ENCODE measurements at regions not wholly inside any gene's neighbourhood (a gene's known extent, or its start where the extent isn't known, plus 50 kb on each side); places are given as distances from the start of the nearest gene placed in this dataset.
"Not testable (repeated sequence)": the region's sequence is repeated elsewhere in the genome, so short reads cannot be mapped to it uniquely, and the experiment has no call there.

DNA sequence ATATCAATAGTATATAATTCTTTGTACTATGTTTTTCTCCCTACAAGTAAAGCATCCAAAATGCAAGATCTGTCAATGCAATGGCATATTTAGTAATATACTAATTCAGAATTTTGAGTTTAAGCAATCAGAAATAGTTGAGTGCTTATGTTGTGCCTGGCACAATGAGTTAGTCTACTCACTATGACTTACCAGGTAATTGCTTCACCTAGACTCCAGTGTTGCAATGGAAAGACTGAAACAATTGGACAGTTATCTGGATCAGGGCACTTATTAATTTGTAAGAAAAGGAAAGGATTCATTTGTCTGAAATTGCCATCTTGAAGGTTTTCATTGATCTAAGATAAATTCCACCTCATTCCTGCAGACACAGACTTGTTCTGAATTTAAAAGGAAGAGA lies 97.6 kb upstream of the TCF4 start:
- H3K9me3 ChIP-seq (ENCODE audit: control insufficient read depth, insufficient read depth, low read length), result no peaks in the 10 kb centered on the region
- H3K36me3 ChIP-seq (ENCODE audit: control insufficient read depth, insufficient read depth, low read length), result no peaks in the 10 kb centered on the region
- no peak overlapping the region for H3K4me3 ChIP-seq (ENCODE audit: low read depth, low read length)

DNA sequence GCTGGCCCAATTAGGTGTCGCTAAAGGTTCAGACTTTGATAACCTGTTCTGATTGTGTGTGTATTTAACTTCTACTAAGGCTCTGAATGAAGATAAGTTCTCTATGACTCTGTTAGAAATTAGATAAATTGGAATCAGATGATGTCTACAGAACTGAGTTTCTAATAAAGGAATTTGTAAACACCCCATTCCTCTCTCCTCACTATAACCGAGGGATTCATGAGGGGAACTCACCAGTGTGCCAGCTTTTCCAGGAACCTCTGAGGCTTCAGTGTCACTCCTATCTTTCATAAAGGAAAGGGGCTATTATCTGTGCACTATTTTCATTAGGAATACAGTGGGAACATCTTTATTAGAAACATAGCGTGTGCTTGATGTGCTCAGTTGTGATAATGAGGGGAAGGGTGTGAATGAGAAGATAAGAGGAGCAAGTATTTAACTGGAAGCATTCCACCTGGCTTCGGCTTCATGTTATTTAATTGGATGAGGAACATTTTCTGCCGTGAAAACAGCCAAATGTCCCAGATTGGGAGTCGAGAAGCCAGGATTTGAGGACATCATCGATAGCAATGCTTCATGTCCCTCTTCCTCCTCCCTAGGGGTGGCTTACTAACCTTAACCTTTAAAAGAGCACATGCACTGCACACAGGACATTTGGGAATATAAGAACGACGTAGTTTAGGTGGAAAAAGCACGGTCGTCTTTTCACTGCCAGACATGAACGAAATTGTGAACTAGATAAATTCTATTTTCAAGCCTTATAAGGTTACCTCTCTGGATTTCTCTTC lies 84.8 kb upstream of the TCF4 start:
- no peaks in the 10 kb centered on the region for H3K27me3 ChIP-seq (ENCODE audit: control insufficient read depth, insufficient read depth, low read length)
- no peaks in the 10 kb centered on the region for H3K36me3 ChIP-seq (ENCODE audit: control insufficient read depth, insufficient read depth, low read length)
- H3K4me1 ChIP-seq (ENCODE audit: control insufficient read depth, insufficient read depth, low read length), result no peaks in the 10 kb centered on the region
- H3K9ac ChIP-seq (ENCODE audit: low read depth, low read length), result no peak overlapping the region
- H3K9me3 ChIP-seq (ENCODE audit: control insufficient read depth, insufficient read depth, low read length), result no peaks in the 10 kb centered on the region
- H3K4me3 ChIP-seq (ENCODE audit: low read depth, low read length), result no peak overlapping the region

More for the DNA sequence above, 97.6 kb upstream of the TCF4 start:
- Histone ChIP-seq H3K9ac (ENCODE audit: low read depth, low read length) (no peak overlapping the region), H3K27me3 (ENCODE audit: control insufficient read depth, insufficient read depth, low read length) (no peaks in the 10 kb centered on the region), H3K4me1 (ENCODE audit: control insufficient read depth, insufficient read depth, low read length) (no peaks in the 10 kb centered on the region)

DNA sequence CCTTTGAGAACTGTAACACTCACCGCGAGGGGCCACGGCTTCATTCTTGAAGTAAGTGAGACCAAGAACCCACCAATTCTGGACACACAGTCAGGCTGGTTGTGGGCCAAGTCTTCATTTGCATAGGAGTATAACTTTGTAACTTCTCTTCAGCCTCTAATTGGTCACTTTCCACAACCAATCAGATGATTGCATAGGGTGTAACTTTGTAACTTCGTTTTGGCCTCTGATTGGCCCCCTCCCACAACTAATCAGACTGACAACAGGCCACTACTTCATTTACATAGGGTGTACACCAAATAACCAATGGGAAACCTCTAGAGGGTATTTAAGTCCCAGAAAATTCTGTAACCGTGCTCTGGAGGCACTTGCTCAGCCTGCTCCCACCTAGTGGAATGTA lies 77.5 kb upstream of the TCF4 start:
- no peaks in the 10 kb centered on the region for H3K27me3 ChIP-seq (ENCODE audit: control insufficient read depth, insufficient read depth, low read length)
- H3K9me3 ChIP-seq (ENCODE audit: control insufficient read depth, insufficient read depth, low read length), result no peaks in the 10 kb centered on the region
- no peak overlapping the region for H3K4me3 ChIP-seq (ENCODE audit: low read depth, low read length)
- no peaks in the 10 kb centered on the region for H3K36me3 ChIP-seq (ENCODE audit: control insufficient read depth, insufficient read depth, low read length)
- no peak overlapping the region for H3K9ac ChIP-seq (ENCODE audit: low read depth, low read length)
- no peaks in the 10 kb centered on the region for H3K4me1 ChIP-seq (ENCODE audit: control insufficient read depth, insufficient read depth, low read length)

DNA sequence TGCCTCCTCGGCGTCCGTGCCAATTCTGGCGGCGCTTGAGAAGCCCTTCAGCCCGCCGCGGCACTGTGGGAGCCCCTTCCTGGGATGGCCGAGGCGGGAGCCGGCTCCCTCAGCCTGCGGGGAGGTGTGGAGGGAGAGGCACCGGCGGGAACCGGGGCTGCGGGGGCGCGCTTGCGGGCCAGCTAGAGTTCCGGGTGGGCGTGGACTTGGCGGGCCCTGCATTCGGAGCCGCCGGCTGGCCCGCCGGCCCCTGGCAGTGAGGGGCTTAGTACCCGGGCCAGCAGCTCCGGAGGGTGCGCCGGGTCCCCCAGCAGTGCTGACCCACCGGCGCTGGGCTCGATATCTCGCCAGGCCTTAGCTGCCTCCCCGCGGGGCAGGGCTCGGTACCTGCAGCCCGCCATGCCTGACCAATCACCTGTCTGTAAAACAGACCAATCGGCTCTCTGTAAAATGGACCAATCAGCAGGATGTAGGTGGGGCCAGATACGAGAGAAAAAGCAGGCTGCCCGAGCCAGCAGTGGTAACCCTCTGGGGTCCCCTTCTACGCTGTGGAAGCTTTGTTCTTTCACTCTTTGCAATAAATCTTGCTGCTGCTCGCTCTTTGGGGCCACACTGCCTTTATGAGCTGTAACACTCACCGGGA lies 76.9 kb upstream of the TCF4 start:
- not testable (repeated sequence) for H3K36me3 ChIP-seq (ENCODE audit: control insufficient read depth, insufficient read depth, low read length); H3K4me3 ChIP-seq (ENCODE audit: low read depth, low read length); H3K27me3 ChIP-seq (ENCODE audit: control insufficient read depth, insufficient read depth, low read length); H3K9me3 ChIP-seq (ENCODE audit: control insufficient read depth, insufficient read depth, low read length); H3K9ac ChIP-seq (ENCODE audit: low read depth, low read length); H3K4me1 ChIP-seq (ENCODE audit: control insufficient read depth, insufficient read depth, low read length)

DNA sequence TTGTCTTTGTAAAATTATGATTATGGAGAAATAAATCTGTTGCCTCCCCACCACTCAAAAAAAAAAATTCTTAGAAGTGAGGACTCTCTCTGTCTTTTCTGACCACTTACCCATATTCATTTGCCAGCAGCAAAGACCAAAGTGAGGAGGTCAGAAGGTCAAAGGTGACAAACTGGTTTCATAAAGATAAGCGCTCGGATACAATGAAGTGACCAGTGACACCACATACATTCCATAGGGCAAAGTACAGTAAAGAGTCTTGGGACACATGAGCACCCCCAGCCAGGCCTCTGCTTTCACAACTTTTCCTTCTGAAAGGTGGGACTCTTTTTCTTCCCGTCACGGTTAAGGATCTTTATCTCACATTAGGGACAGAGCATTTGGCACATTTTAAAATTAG lies 75.9 kb upstream of the TCF4 start:
- H3K9ac ChIP-seq (ENCODE audit: low read depth, low read length), result no peak overlapping the region
- H3K36me3 ChIP-seq (ENCODE audit: control insufficient read depth, insufficient read depth, low read length), result no peaks in the 10 kb centered on the region
- no peak overlapping the region for H3K4me3 ChIP-seq (ENCODE audit: low read depth, low read length)
- H3K9me3 ChIP-seq (ENCODE audit: control insufficient read depth, insufficient read depth, low read length), result no peaks in the 10 kb centered on the region
- H3K4me1 ChIP-seq (ENCODE audit: control insufficient read depth, insufficient read depth, low read length), result no peaks in the 10 kb centered on the region
- H3K27me3 ChIP-seq (ENCODE audit: control insufficient read depth, insufficient read depth, low read length), result no peaks in the 10 kb centered on the region

DNA sequence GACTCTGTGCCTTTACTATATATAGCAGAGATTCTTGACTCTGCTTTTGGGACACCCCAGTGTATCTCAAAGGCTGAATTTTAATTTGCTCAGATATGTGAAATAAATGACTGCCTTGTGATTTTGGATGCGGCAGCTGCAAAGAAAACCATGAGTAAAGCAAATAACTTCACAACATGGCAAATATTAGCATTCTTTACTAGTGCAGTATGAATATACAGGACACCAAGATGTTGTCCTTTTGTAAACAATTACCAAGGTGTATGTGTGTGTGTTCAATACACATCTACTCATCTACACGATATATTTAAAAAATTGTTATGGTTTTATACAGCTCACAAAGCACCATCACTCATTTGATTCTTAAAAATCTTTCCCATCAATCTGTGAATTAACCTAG lies 70.6 kb upstream of the TCF4 start:
- H3K9ac ChIP-seq (ENCODE audit: low read depth, low read length), result no peak overlapping the region
- no peaks in the 10 kb centered on the region for H3K36me3 ChIP-seq (ENCODE audit: control insufficient read depth, insufficient read depth, low read length)
- no peaks in the 10 kb centered on the region for H3K4me1 ChIP-seq (ENCODE audit: control insufficient read depth, insufficient read depth, low read length)
- no peak overlapping the region for H3K4me3 ChIP-seq (ENCODE audit: low read depth, low read length)
- H3K9me3 ChIP-seq (ENCODE audit: control insufficient read depth, insufficient read depth, low read length), result no peaks in the 10 kb centered on the region
- no peaks in the 10 kb centered on the region for H3K27me3 ChIP-seq (ENCODE audit: control insufficient read depth, insufficient read depth, low read length)

DNA sequence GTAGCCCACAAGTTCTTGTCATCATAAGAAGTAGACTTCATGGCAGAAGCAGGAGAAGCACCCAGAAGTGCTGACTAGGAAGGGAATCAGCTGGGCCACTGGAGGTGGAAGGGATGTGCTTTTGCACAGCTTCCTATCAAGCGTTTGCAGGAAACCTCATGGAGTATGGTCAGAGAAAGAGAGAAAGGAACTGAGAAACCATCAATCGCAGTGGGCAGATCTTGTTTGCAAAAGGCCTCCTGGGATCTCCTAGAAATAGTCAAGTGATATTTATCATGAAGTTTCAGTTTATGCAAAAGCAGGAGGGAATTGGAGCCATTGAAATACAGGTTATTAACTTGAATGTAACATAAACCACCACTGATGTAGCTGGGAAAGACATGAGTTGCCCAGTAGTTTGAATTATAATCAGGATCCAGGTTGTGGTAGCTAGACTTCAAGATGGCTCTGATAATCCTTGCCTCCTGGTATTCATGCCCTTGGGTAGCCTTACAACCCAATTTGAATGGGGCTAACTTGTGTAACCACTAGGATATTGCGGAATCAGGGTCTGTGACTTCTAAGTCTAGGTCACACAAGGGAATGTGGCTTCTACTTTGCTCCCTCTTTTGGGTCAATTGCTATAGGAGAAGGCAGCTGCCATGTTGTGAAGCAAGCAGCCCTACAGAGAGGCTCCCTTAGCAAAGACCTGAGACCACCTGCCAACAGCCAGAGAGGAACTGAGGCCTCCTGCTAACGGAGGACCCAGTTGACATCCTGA lies 69.8 kb upstream of the TCF4 start:
- Histone ChIP-seq H3K4me3 (ENCODE audit: low read depth, low read length) (no peak overlapping the region), H3K4me1 (ENCODE audit: control insufficient read depth, insufficient read depth, low read length) (no peaks in the 10 kb centered on the region), H3K9me3 (ENCODE audit: control insufficient read depth, insufficient read depth, low read length) (no peaks in the 10 kb centered on the region), H3K27me3 (ENCODE audit: control insufficient read depth, insufficient read depth, low read length) (no peaks in the 10 kb centered on the region), H3K36me3 (ENCODE audit: control insufficient read depth, insufficient read depth, low read length) (no peaks in the 10 kb centered on the region), H3K9ac (ENCODE audit: low read depth, low read length) (no peak overlapping the region)

DNA sequence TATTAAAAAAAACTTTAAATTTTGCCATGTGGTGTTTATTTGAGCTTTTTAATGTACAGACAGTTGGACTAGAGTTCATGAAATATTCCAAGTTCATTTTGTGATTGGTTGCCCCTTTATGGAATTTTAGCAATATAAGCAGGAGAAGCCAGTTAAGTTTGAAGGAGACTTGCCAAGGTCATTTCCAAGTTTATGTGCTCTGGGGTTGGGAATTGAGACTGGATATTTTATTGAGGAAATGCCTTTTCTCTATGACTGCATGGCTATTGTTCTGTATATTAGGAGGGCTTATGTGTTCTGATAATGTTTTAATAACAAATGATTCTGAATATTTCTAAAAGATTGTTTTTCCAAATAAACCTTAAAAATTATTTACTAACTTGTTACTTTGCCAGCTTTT lies 67.0 kb upstream of the TCF4 start:
- Histone ChIP-seq H3K4me3 (ENCODE audit: low read depth, low read length) (no peak overlapping the region), H3K27me3 (ENCODE audit: control insufficient read depth, insufficient read depth, low read length) (no peaks in the 10 kb centered on the region), H3K36me3 (ENCODE audit: control insufficient read depth, insufficient read depth, low read length) (no peaks in the 10 kb centered on the region), H3K9me3 (ENCODE audit: control insufficient read depth, insufficient read depth, low read length) (no peaks in the 10 kb centered on the region), H3K4me1 (ENCODE audit: control insufficient read depth, insufficient read depth, low read length) (no peaks in the 10 kb centered on the region), H3K9ac (ENCODE audit: low read depth, low read length) (no peak overlapping the region)

DNA sequence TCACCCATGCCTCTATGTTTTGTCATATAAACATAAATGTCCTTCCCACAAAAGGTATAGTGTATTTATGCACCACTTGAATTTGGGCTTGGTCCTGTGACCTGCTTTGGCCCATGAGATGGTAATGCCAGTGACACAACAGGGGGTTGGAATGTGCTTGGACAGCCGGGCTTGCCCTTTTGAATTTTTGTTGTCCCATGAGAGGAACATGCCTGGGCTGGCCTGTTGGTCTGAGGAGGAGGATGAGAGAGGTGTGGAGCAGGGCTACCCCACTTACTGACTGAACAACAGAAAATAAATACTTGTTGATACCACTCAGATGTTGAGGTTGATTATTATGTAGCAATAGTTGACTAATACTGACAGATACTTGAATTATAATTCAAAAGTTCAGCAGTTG lies 63.2 kb upstream of the TCF4 start:
- no peaks in the 10 kb centered on the region for H3K4me1 ChIP-seq (ENCODE audit: control insufficient read depth, insufficient read depth, low read length)
- no peaks in the 10 kb centered on the region for H3K36me3 ChIP-seq (ENCODE audit: control insufficient read depth, insufficient read depth, low read length)
- H3K27me3 ChIP-seq (ENCODE audit: control insufficient read depth, insufficient read depth, low read length), result no peaks in the 10 kb centered on the region
- no peaks in the 10 kb centered on the region for H3K9me3 ChIP-seq (ENCODE audit: control insufficient read depth, insufficient read depth, low read length)
- H3K4me3 ChIP-seq (ENCODE audit: low read depth, low read length), result no peak overlapping the region
- H3K9ac ChIP-seq (ENCODE audit: low read depth, low read length), result no peak overlapping the region

DNA sequence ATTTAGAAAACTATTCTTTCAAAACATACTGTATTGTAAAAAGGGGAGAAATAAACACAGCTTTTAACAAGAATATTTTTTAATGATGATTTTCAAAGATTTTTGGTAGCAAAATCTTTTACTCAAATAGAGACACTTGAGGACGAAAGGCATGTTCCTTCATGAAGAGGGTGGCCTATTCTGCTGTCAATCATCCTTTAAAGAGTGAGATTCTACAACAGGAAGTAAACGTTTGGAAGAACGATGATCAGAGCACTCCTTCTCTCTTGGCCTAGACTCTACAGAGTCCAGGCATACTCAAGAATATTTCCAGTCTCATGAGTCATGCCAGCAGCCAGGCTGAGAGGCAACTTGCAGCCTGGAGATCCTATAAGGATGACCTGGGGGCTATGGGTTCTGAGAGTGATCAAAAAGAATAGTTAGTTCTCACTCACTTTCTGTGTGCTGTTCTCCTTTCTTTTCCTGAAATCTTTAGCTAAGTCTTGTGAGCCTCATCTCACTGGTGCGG lies 62.4 kb upstream of the TCF4 start:
- H3K27me3 ChIP-seq (ENCODE audit: control insufficient read depth, insufficient read depth, low read length), result no peaks in the 10 kb centered on the region
- H3K9me3 ChIP-seq (ENCODE audit: control insufficient read depth, insufficient read depth, low read length), result no peaks in the 10 kb centered on the region
- no peaks in the 10 kb centered on the region for H3K4me1 ChIP-seq (ENCODE audit: control insufficient read depth, insufficient read depth, low read length)
- no peak overlapping the region for H3K4me3 ChIP-seq (ENCODE audit: low read depth, low read length)
- no peaks in the 10 kb centered on the region for H3K36me3 ChIP-seq (ENCODE audit: control insufficient read depth, insufficient read depth, low read length)
- no peak overlapping the region for H3K9ac ChIP-seq (ENCODE audit: low read depth, low read length)

DNA sequence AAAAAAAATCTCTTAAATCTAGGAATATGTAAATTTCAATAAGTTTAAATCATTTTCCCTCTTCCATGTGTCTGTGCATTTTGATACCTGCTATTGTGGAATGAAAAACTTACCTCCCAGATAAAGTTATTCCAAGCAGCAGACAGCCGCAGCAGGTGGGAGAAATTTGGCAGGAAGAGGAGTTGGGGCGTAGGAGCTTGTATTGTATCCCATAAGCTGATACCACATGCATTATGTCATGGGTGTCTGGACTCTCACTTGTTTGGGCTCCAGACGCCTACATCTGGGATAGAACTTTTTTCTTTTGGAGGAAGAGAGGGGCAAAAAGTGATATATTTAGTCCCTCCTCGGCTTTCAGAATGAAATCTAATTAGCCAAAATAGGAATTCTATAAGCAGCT lies 59.3 kb upstream of the TCF4 start:
- no peaks in the 10 kb centered on the region for H3K27me3 ChIP-seq (ENCODE audit: control insufficient read depth, insufficient read depth, low read length)
- no peak overlapping the region for H3K4me3 ChIP-seq (ENCODE audit: low read depth, low read length)
- no peaks in the 10 kb centered on the region for H3K36me3 ChIP-seq (ENCODE audit: control insufficient read depth, insufficient read depth, low read length)

DNA sequence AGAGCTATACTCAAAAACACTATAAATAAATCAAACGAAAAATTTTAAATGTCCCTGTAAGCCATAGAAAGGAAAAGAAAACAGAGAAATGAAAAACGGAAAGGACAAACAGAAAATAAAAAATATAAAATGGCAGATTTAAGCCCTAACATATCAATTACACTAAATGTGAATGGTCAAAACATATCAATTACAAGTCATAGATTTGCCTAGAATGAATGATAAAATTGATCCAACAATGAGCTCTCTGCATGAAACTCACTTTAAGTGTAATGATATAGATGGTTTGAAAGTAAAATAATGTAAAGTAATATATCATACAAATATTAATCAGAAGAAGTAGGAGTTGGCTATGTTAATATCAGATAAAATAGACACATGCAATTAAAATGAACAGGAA lies 54.2 kb upstream of the TCF4 start:
- H3K27me3 ChIP-seq (ENCODE audit: control insufficient read depth, insufficient read depth, low read length), result no peaks in the 10 kb centered on the region
- no peak overlapping the region for H3K4me3 ChIP-seq (ENCODE audit: low read depth, low read length)
- no peaks in the 10 kb centered on the region for H3K4me1 ChIP-seq (ENCODE audit: control insufficient read depth, insufficient read depth, low read length)
- H3K36me3 ChIP-seq (ENCODE audit: control insufficient read depth, insufficient read depth, low read length), result no peaks in the 10 kb centered on the region
- no peaks in the 10 kb centered on the region for H3K9me3 ChIP-seq (ENCODE audit: control insufficient read depth, insufficient read depth, low read length)
- H3K9ac ChIP-seq (ENCODE audit: low read depth, low read length), result no peak overlapping the region

More for the DNA sequence above, 59.3 kb upstream of the TCF4 start:
- Histone ChIP-seq H3K4me1 (ENCODE audit: control insufficient read depth, insufficient read depth, low read length) (no peaks in the 10 kb centered on the region), H3K9me3 (ENCODE audit: control insufficient read depth, insufficient read depth, low read length) (no peaks in the 10 kb centered on the region), H3K9ac (ENCODE audit: low read depth, low read length) (no peak overlapping the region)
